K562 (cell line): ENCODE measurements at regions not wholly inside any gene's neighbourhood (a gene's known extent, or its start where the extent isn't known, plus 50 kb on each side); places are given as distances from the start of the nearest gene placed in this dataset.

Source experiments
- ATAC-seq: fragments of 200-7000 bp; cut with Tn5 transposase; 3 replicates; pipeline ENCODE4 v1.9.1; 2020; ENCODE audit warnings: moderate library complexity
- BruUV-seq: library from RNA; stranded (reverse); fragments of 400-500 nt; replicated peaks from 2 replicates; lab custom pipeline; 2021; lab: Mats Ljungman, UMichigan
- CTCF ChIA-PET: fragments of 300-600 bp; formaldehyde crosslinking; extraction: SDS; loops from one replicate; lab custom pipeline; 2021; ENCODE audit warnings: low intra/inter-chr PET ratio; lab: Yijun Ruan, JAX
- POLR2A ChIA-PET: fragments of 300-600, 350-650 bp; sonication (Branson Sonifier 250); formaldehyde crosslinking; extraction: SDS; loops from one replicate; lab custom pipeline; 2021; ENCODE audit warnings: antibody characterized with exemption, inconsistent platforms; lab: Yijun Ruan, JAX
- DNase-seq, 4 experiments: peaks; one replicate each; pipeline versions ENCODE4 v3.0.0 to v3.0.0-alpha.2; 2011 to 2018; ENCODE audit warnings: low spot score in 3 of 4, mixed read lengths in 3 of 4; ENCODE audit errors: extremely low read depth in 1 of 4
- FAIRE-seq: peaks from 2 replicates; lab custom pipeline; 2011; peaks lifted over from hg19 to GRCh38; lab: Jason Lieb, UNC
- H2AFZ ChIP-seq: 2 replicates; pipeline ENCODE4 v1.6.0; 2011; ENCODE audit warnings: low read depth, low read length, control low read depth, inconsistent platforms
- H3K27ac ChIP-seq: fragments of 200-600 bp; 3 replicates; pipeline ENCODE4 v1.8.0; 2011; ENCODE audit warnings: low read depth, mild to moderate bottlenecking, control low read depth, inconsistent platforms, low read length, moderate library complexity, mixed read lengths; ENCODE audit errors: extremely low read depth
- H3K27me3 ChIP-seq, 2 experiments: fragments of 300-600 bp in 1 of 2; 2 replicates in 1 of 2; 3 replicates in 1 of 2; pipeline versions ENCODE4 v1.6.0 to v1.8.0; 2011; ENCODE audit warnings: inconsistent platforms in 2 of 2, low read length in 2 of 2, mild to moderate bottlenecking in 1 of 2, mixed read lengths in 1 of 2, moderate library complexity in 1 of 2; ENCODE audit not compliant: control insufficient read depth in 2 of 2, insufficient read depth in 2 of 2
- H3K36me3 ChIP-seq: fragments of 300-600 bp; 3 replicates; pipeline ENCODE4 v1.8.0; 2011; ENCODE audit warnings: mild to moderate bottlenecking, low read length, inconsistent platforms; ENCODE audit not compliant: control insufficient read depth, insufficient read depth
- H3K4me1 ChIP-seq, 2 experiments: fragments of 200-600 bp in 1 of 2; replicated peaks in 1 of 2; 2 replicates in 1 of 2; 3 replicates in 1 of 2; pipeline versions ENCODE4 v1.5.1 to v1.8.0; 2011; ENCODE audit warnings: inconsistent platforms in 2 of 2, low read length in 2 of 2, mild to moderate bottlenecking in 1 of 2, mixed read lengths in 1 of 2, moderate library complexity in 1 of 2; ENCODE audit not compliant: control insufficient read depth in 2 of 2, insufficient read depth in 2 of 2
- H3K4me2 ChIP-seq: 2 replicates; pipeline ENCODE4 v1.6.1; 2011; ENCODE audit warnings: low read length, control low read depth, inconsistent platforms, mixed read lengths; ENCODE audit not compliant: insufficient read depth
- H3K4me3 ChIP-seq: fragments of 200-600 bp; sonication (generic), shearing (Covaris generic); 2 replicates; pipeline ENCODE4 v1.5.1; 2016; ENCODE audit warnings: control low read depth, inconsistent platforms
- H3K79me2 ChIP-seq: fragments of 200-600 bp; 3 replicates; pipeline ENCODE4 v1.8.0; 2011; ENCODE audit warnings: low read length, inconsistent platforms; ENCODE audit not compliant: control insufficient read depth, insufficient read depth
- H3K9ac ChIP-seq, 2 experiments: 2 replicates each; pipeline versions ENCODE4 v1.6.0 to v1.6.1; 2011; ENCODE audit warnings: low read depth in 2 of 2, low read length in 2 of 2, control low read depth in 1 of 2, inconsistent platforms in 1 of 2, mild to moderate bottlenecking in 1 of 2, mixed read lengths in 1 of 2; ENCODE audit not compliant: insufficient read depth in 1 of 2
- H3K9me1 ChIP-seq: one replicate; pipeline ENCODE4 v1.6.0; 2011; ENCODE audit warnings: inconsistent platforms, mild to moderate bottlenecking, low read length, moderate library complexity; ENCODE audit not compliant: control insufficient read depth, insufficient read depth
- H3K9me3 ChIP-seq: replicated peaks from 2 replicates; pipeline ENCODE4 v1.5.1; 2011; ENCODE audit warnings: low read depth, low read length, inconsistent platforms; ENCODE audit not compliant: control insufficient read depth, insufficient read depth
- H4K20me1 ChIP-seq: replicated peaks from 2 replicates; pipeline ENCODE4 v1.6.1; 2011; ENCODE audit warnings: low read length, inconsistent platforms, mixed read lengths; ENCODE audit not compliant: control insufficient read depth, insufficient read depth
- EWSR1 ChIP-seq: fragments of 450-650 bp; IDR thresholded peaks from 2 replicates; pipeline ENCODE4 v1.6.1; 2018; ENCODE audit warnings: borderline replicate concordance, mild to moderate bottlenecking, low read depth, moderate library complexity; ENCODE audit not compliant: partially characterized antibody
- ZFPM2 ChIP-seq: fragments of 250-450 bp; sonication (Bioruptor Pico); IDR thresholded peaks from 2 replicates; pipeline ENCODE4 v1.5.1; 2022; ENCODE audit warnings: mild to moderate bottlenecking
- ZNF274 ChIP-seq: IDR thresholded peaks from 2 replicates; pipeline ENCODE4 v1.6.1; 2011; ENCODE audit warnings: low read depth, mild to moderate bottlenecking, low read length, moderate library complexity, borderline replicate concordance
- WGBS: fragments of 100-300 bp; shearing (Covaris generic); methylation state at CpG from one replicate; pipeline ENCODE4 v1.1.6; 2016; ENCODE audit warnings: low coverage, mixed read lengths; ENCODE audit not compliant: insufficient coverage; ENCODE audit errors: missing lambda C conversion rate; 5-methylcytosine and 5-hydroxymethylcytosine counted together
- in situ Hi-C: fragments of 300-500 bp; cut with MboI; formaldehyde crosslinking; loops from 4 replicates; pipeline ENCODE4 v1.15.0; 2018; ENCODE audit warnings: inconsistent platforms, mixed read lengths
- intact Hi-C: fragments of 100-400 bp; cut with micrococcal nuclease; formaldehyde crosslinking; loops from 2 replicates; pipeline ENCODE4 v1.14.2; 2022
- TF ChIP-seq, protein P1 (sequence below): fragments of 450-650 bp; conservative IDR thresholded peaks from 2 replicates; pipeline ENCODE4 v1.6.1; 2016; ENCODE audit warnings: missing genetic modification characterization, low read depth, mild to moderate bottlenecking, control low read depth, missing compliant biosample characterization
- TF ChIP-seq, protein P2 (sequence below): sonication (generic); formaldehyde crosslinking; IDR thresholded peaks from 2 replicates; pipeline ENCODE4 v1.5.0; 2020; ENCODE audit warnings: missing genetic modification reagents
- TF ChIP-seq, protein P3 (sequence below): fragments of 250-450 bp; sonication (Bioruptor Pico); IDR thresholded peaks from 2 replicates; pipeline ENCODE4 v1.8.0; 2021; ENCODE audit warnings: mild to moderate bottlenecking, moderate library complexity
- TF ChIP-seq, protein P4 (sequence below): sonication (generic); formaldehyde crosslinking; IDR thresholded peaks from 2 replicates; pipeline ENCODE4 v1.8.1; 2023; ENCODE audit warnings: mild to moderate bottlenecking, missing genetic modification reagents

- H3K36me3 ChIP-seq = no peaks in the 10 kb centered on the region
- H2AFZ ChIP-seq = no peak overlapping the region
- H3K9me1 ChIP-seq = no peaks in the 10 kb centered on the region
- H3K79me2 ChIP-seq = no peaks in the 10 kb centered on the region
- ChIA-PET CTCF (no interaction called here), POLR2A (no interaction called here)
- H3K4me3 ChIP-seq = no peak overlapping the region
- H4K20me1 ChIP-seq = no peaks in the 10 kb centered on the region
- H3K9ac ChIP-seq = no peak overlapping the region
- intact Hi-C loops (no loop called here), in situ Hi-C loops (no loop called here)
- H3K4me2 ChIP-seq = no peak overlapping the region
- FAIRE-seq (no peak), DNase-seq (no peak), ATAC-seq (no peak)
- H3K9me3 ChIP-seq = no peaks in the 10 kb centered on the region
- TF ChIP-seq, protein P1, sequence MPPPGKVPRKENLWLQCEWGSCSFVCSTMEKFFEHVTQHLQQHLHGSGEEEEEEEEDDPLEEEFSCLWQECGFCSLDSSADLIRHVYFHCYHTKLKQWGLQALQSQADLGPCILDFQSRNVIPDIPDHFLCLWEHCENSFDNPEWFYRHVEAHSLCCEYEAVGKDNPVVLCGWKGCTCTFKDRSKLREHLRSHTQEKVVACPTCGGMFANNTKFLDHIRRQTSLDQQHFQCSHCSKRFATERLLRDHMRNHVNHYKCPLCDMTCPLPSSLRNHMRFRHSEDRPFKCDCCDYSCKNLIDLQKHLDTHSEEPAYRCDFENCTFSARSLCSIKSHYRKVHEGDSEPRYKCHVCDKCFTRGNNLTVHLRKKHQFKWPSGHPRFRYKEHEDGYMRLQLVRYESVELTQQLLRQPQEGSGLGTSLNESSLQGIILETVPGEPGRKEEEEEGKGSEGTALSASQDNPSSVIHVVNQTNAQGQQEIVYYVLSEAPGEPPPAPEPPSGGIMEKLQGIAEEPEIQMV (tag) = no peak
- TF ChIP-seq ZNF274 = no peak
- TF ChIP-seq EWSR1 = no peak
- no peak for TF ChIP-seq ZFPM2 (CRISPR knock-in tag)
- TF ChIP-seq, protein P2, sequence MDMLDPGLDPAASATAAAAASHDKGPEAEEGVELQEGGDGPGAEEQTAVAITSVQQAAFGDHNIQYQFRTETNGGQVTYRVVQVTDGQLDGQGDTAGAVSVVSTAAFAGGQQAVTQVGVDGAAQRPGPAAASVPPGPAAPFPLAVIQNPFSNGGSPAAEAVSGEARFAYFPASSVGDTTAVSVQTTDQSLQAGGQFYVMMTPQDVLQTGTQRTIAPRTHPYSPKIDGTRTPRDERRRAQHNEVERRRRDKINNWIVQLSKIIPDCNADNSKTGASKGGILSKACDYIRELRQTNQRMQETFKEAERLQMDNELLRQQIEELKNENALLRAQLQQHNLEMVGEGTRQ (CRISPR knock-in tag) = no peak
- TF ChIP-seq, protein P3, sequence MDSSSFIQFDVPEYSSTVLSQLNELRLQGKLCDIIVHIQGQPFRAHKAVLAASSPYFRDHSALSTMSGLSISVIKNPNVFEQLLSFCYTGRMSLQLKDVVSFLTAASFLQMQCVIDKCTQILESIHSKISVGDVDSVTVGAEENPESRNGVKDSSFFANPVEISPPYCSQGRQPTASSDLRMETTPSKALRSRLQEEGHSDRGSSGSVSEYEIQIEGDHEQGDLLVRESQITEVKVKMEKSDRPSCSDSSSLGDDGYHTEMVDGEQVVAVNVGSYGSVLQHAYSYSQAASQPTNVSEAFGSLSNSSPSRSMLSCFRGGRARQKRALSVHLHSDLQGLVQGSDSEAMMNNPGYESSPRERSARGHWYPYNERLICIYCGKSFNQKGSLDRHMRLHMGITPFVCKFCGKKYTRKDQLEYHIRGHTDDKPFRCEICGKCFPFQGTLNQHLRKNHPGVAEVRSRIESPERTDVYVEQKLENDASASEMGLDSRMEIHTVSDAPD (CRISPR knock-in tag) = no peak
- TF ChIP-seq, protein P4, sequence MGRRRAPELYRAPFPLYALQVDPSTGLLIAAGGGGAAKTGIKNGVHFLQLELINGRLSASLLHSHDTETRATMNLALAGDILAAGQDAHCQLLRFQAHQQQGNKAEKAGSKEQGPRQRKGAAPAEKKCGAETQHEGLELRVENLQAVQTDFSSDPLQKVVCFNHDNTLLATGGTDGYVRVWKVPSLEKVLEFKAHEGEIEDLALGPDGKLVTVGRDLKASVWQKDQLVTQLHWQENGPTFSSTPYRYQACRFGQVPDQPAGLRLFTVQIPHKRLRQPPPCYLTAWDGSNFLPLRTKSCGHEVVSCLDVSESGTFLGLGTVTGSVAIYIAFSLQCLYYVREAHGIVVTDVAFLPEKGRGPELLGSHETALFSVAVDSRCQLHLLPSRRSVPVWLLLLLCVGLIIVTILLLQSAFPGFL (CRISPR knock-in tag) = no peak
- H3K27me3 ChIP-seq = no peaks in the 10 kb centered on the region
- 0% methylated on average over 1 of the region's 1 CpG for WGBS
- no peaks in the 10 kb centered on the region for H3K4me1 ChIP-seq
- no peak overlapping the region for H3K27ac ChIP-seq
- BruUV-seq = no TSS peak
Observed at GRCh38 chr9:118187408-118187807, 483.2 kb downstream of the TLR4 start.
